ENCODE measurements at regions not wholly inside any gene's neighbourhood (a gene's known extent, or its start where the extent isn't known, plus 50 kb on each side); places are given as distances from the start of the nearest gene placed in this dataset.

DNA sequence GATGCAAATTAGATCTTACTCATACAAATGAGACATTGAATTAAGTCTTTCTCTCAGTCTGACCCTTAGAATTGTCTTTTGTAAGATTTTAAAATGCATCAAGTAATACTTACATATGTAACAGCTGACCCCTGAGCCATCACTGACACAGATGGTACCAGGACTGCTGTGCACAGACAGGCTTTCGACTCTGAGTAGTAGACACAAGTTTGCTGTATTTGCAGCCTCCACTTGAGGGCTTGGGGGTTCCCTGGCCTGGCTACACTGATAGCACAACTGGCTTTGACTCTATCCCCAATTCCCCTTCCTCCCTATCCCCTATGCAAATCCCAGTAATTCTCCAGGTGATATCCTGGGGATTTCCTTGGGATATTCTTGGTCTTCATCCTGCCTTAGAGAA lies 200.7 kb downstream of the RPIA start:
- Histone ChIP-seq H3K79me2 (ENCODE audit: insufficient read depth, low read length) (no peaks in the 10 kb centered on the region), H2AFZ (ENCODE audit: insufficient read depth, low read depth, low read length, poor library complexity, severe bottlenecking) (no peak overlapping the region), H3K27ac (ENCODE audit: low read depth in 1 of 2, low read length in 2 of 2) (no peak overlapping the region), H4K20me1 (ENCODE audit: insufficient read depth, low read length) (no peaks in the 10 kb centered on the region), H3K4me3 (replicated peaks in 1 of 3; ENCODE audit: low read depth in 2 of 3, low read length in 3 of 3) (no peak overlapping the region), H3K27me3 (ENCODE audit: control insufficient read depth in 2 of 2, insufficient read depth in 2 of 2, low read length in 2 of 2) (no peaks in the 10 kb centered on the region), H3K4me1 (ENCODE audit: control insufficient read depth in 1 of 2, insufficient read depth in 2 of 2, low read length in 2 of 2) (peaks cover 0 to 2% of the 10 kb centered on the region in 2 donors), H3K36me3 (replicated peaks in 1 of 2; ENCODE audit: control insufficient read depth in 1 of 2, insufficient read depth in 2 of 2, low read length in 2 of 2) (no peaks in the 10 kb centered on the region), H3K9ac (ENCODE audit: insufficient read depth, low read length, poor library complexity, severe bottlenecking) (no peak overlapping the region), H3K4me2 (replicated peaks; ENCODE audit: extremely low read depth, low read length, poor library complexity, severe bottlenecking) (no peak overlapping the region), H3K9me3 (replicated peaks in 1 of 2; ENCODE audit: control insufficient read depth in 1 of 2, insufficient read depth in 1 of 2, low read length in 2 of 2) (no peaks in the 10 kb centered on the region)
- Mint-ChIP-seq H3K27ac (no peak overlapping the region), H3K27me3 (ENCODE audit: low read depth in 3 of 3) (peaks cover 0 to 3% (median 1%) of the 10 kb centered on the region in 3 donors), H3K4me1 (peaks cover 14% of the 10 kb centered on the region), H3K36me3 (no peaks in the 10 kb centered on the region), H3K4me3 (no peak overlapping the region), H3K9me3 (no peaks in the 10 kb centered on the region)
- no peak for DNase-seq
- intact Hi-C loops (cut with micrococcal nuclease), result no loop called here
- TF ChIP-seq, protein P1, sequence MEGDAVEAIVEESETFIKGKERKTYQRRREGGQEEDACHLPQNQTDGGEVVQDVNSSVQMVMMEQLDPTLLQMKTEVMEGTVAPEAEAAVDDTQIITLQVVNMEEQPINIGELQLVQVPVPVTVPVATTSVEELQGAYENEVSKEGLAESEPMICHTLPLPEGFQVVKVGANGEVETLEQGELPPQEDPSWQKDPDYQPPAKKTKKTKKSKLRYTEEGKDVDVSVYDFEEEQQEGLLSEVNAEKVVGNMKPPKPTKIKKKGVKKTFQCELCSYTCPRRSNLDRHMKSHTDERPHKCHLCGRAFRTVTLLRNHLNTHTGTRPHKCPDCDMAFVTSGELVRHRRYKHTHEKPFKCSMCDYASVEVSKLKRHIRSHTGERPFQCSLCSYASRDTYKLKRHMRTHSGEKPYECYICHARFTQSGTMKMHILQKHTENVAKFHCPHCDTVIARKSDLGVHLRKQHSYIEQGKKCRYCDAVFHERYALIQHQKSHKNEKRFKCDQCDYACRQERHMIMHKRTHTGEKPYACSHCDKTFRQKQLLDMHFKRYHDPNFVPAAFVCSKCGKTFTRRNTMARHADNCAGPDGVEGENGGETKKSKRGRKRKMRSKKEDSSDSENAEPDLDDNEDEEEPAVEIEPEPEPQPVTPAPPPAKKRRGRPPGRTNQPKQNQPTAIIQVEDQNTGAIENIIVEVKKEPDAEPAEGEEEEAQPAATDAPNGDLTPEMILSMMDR (IDR thresholded peaks at IDR 0.05), result no peak
- 100% methylated on average over 1 of the region's 1 CpG for WGBS (ENCODE audit: insufficient coverage)

DNA sequence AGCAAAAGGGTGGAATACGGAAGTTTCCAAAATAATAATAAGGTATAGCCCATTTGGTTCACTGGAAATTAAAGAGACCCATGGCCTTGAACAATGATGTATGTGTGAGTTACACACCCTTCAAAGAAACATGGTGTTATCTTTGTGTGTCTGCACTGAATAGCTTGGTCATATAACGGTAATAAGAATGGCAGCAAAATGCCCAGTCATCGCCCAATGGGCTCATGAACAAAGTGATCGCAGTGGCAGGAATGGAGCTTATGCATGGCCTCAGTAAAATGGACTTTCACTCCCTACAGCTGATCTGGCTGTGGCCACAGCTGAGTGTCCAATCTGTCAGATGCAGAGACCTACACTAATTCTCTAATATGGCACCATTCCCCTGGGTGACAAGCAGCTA lies 201.3 kb downstream of the RPIA start:
- Mint-ChIP-seq H3K4me3 (no peak overlapping the region), H3K27ac (no peak overlapping the region), H3K36me3 (no peaks in the 10 kb centered on the region), H3K27me3 (ENCODE audit: low read depth in 3 of 3) (peaks cover 0 to 3% (median 1%) of the 10 kb centered on the region in 3 donors), H3K4me1 (peaks cover 14% of the 10 kb centered on the region), H3K9me3 (no peaks in the 10 kb centered on the region)
- intact Hi-C loops (cut with micrococcal nuclease), result no loop called here
- 100% methylated on average over 4 of the region's 4 CpGs for WGBS (ENCODE audit: insufficient coverage)
- no peak overlapping the region for H3K27ac ChIP-seq (ENCODE audit: low read depth in 1 of 2, low read length in 2 of 2)
- H3K36me3 ChIP-seq (replicated peaks in 1 of 2; ENCODE audit: control insufficient read depth in 1 of 2, insufficient read depth in 2 of 2, low read length in 2 of 2), result no peaks in the 10 kb centered on the region
- DNase-seq, result no peak
- peaks cover 5 to 6% of the 10 kb centered on the region in 2 donors for H3K4me1 ChIP-seq (ENCODE audit: control insufficient read depth in 1 of 2, insufficient read depth in 2 of 2, low read length in 2 of 2)
- H2AFZ ChIP-seq (ENCODE audit: insufficient read depth, low read depth, low read length, poor library complexity, severe bottlenecking), result no peak overlapping the region
- H3K9ac ChIP-seq (ENCODE audit: insufficient read depth, low read length, poor library complexity, severe bottlenecking), result no peak overlapping the region
- TF ChIP-seq, protein P1 (IDR thresholded peaks at IDR 0.05), result no peak
- no peaks in the 10 kb centered on the region for H3K27me3 ChIP-seq (ENCODE audit: control insufficient read depth in 2 of 2, insufficient read depth in 2 of 2, low read length in 2 of 2)
- H3K9me3 ChIP-seq (replicated peaks in 1 of 2; ENCODE audit: control insufficient read depth in 1 of 2, insufficient read depth in 1 of 2, low read length in 2 of 2), result no peaks in the 10 kb centered on the region
- H3K4me2 ChIP-seq (replicated peaks; ENCODE audit: extremely low read depth, low read length, poor library complexity, severe bottlenecking), result no peak overlapping the region
- H3K4me3 ChIP-seq (replicated peaks in 1 of 3; ENCODE audit: low read depth in 2 of 3, low read length in 3 of 3), result no peak overlapping the region
- H4K20me1 ChIP-seq (ENCODE audit: insufficient read depth, low read length), result no peaks in the 10 kb centered on the region
- H3K79me2 ChIP-seq (ENCODE audit: insufficient read depth, low read length), result no peaks in the 10 kb centered on the region

All from CD14-positive monocyte (primary cell).